Cardiac septum (tissue), 1 donor: ENCODE measurements at regions not wholly inside any gene's neighbourhood (a gene's known extent, or its start where the extent isn't known, plus 50 kb on each side); places are given as distances from the start of the nearest gene placed in this dataset.
"Not testable (repeated sequence)": the region's sequence is repeated elsewhere in the genome, so short reads cannot be mapped to it uniquely, and the experiment has no call there.

Experiments used
- DNase-seq: peaks from one replicate; pipeline ENCODE4 v3.0.0-alpha.2; 2020; ENCODE audit warnings: low spot score
- intact Hi-C: fragments of 100-400 bp; cut with DNase I; formaldehyde crosslinking; loops from one replicate; pipeline ENCODE4 v1.14.0; 2022
- donor health status: DM: no; HTN: no; CAD: no.

GRCh38 chr5:104033186-104033585 lies 470.6 kb upstream of the NUDT12 start:
- intact Hi-C loops, DNase-seq: not testable (repeated sequence)

GRCh38 chr5:104024538-104024937 lies 461.9 kb upstream of the NUDT12 start:
- DNase-seq, result no peak
- intact Hi-C loops, result no loop called here

- DNase-seq, result no peak
- intact Hi-C loops, result no loop called here
These were observed 461.1 kb upstream of the NUDT12 start for GRCh38 chr5:104023739-104024138.

GRCh38 chr5:104019956-104020355 lies 457.4 kb upstream of the NUDT12 start:
- no peak for DNase-seq
- intact Hi-C loops, result no loop called here

GRCh38 chr5:104018299-104018698 lies 455.7 kb upstream of the NUDT12 start:
- no peak for DNase-seq
- intact Hi-C loops, result no loop called here

GRCh38 chr5:104016646-104017045 lies 454.1 kb upstream of the NUDT12 start:
- no peak for DNase-seq
- intact Hi-C loops, result no loop called here

- no peak for DNase-seq
- intact Hi-C loops, result no loop called here
These were observed 453.2 kb upstream of the NUDT12 start for GRCh38 chr5:104015765-104016164.

- DNase-seq, intact Hi-C loops: not testable (repeated sequence)
These were observed 440.2 kb upstream of the NUDT12 start for GRCh38 chr5:104002783-104003182.

- intact Hi-C loops, result no loop called here
These were observed 438.5 kb upstream of the NUDT12 start for GRCh38 chr5:104001136-104001535.

GRCh38 chr5:103993031-103993430 lies 430.4 kb upstream of the NUDT12 start:
- DNase-seq, result no peak
- intact Hi-C loops, result no loop called here

More at GRCh38 chr5:104001136-104001535, 438.5 kb upstream of the NUDT12 start:
- DNase-seq, result no peak

GRCh38 chr5:103990064-103990463 lies 427.5 kb upstream of the NUDT12 start:
- intact Hi-C loops, result no loop called here
- DNase-seq, result no peak

GRCh38 chr5:103981592-103981991 lies 419.0 kb upstream of the NUDT12 start:
- DNase-seq, result no peak
- intact Hi-C loops, result no loop called here

- intact Hi-C loops, result no loop called here
- no peak for DNase-seq
These were observed 411.1 kb upstream of the NUDT12 start for GRCh38 chr5:103973669-103974068.

GRCh38 chr5:103966295-103966694 lies 403.7 kb upstream of the NUDT12 start:
- DNase-seq, intact Hi-C loops: not testable (repeated sequence)

GRCh38 chr5:103962023-103962422 lies 399.4 kb upstream of the NUDT12 start:
- intact Hi-C loops, result no loop called here
- no peak for DNase-seq

- intact Hi-C loops, result no loop called here
- DNase-seq, result no peak
These were observed 391.2 kb upstream of the NUDT12 start for GRCh38 chr5:103953601-103954382.

- intact Hi-C loops, result no loop called here
- no peak for DNase-seq
These were observed 389.2 kb upstream of the NUDT12 start for GRCh38 chr5:103951776-103952175.

- no peak for DNase-seq
- intact Hi-C loops, result no loop called here
These were observed 380.6 kb upstream of the NUDT12 start for GRCh38 chr5:103943230-103943629.

- intact Hi-C loops, result no loop called here
- no peak for DNase-seq
These were observed 380.1 kb upstream of the NUDT12 start for GRCh38 chr5:103942587-103943186.

- DNase-seq, result no peak
- intact Hi-C loops, result no loop called here
These were observed 379.0 kb upstream of the NUDT12 start for GRCh38 chr5:103941596-103941995.

- intact Hi-C loops, result no loop called here
- no peak for DNase-seq
These were observed 375.6 kb upstream of the NUDT12 start for GRCh38 chr5:103938146-103938695.
